Bronchial epithelial cell (primary cell): ENCODE measurements at regions not wholly inside any gene's neighbourhood (a gene's known extent, or its start where the extent isn't known, plus 50 kb on each side); places are given as distances from the start of the nearest gene placed in this dataset.
"Not testable (repeated sequence)": the region's sequence is repeated elsewhere in the genome, so short reads cannot be mapped to it uniquely, and the experiment has no call there.

Source experiments
- DNase-seq: peaks from one replicate; pipeline ENCODE4 v3.0.0-alpha.2; 2010; ENCODE audit warnings: low read depth
- FAIRE-seq: peaks from 2 replicates; lab custom pipeline; 2011; peaks lifted over from hg19 to GRCh38; lab: Jason Lieb, UNC
- H3K27me3 ChIP-seq: 2 replicates; pipeline ENCODE4 v1.5.1; 2011; ENCODE audit warnings: low read length; ENCODE audit not compliant: control insufficient read depth, insufficient read depth
- H3K36me3 ChIP-seq: 2 replicates; pipeline ENCODE4 v1.5.1; 2011; ENCODE audit warnings: low read length; ENCODE audit not compliant: control insufficient read depth, insufficient read depth
- H3K4me3 ChIP-seq: 2 replicates; pipeline ENCODE4 v1.5.1; 2011; ENCODE audit warnings: mild to moderate bottlenecking, low read depth, low read length, control low read depth
- CTCF ChIP-seq: IDR thresholded peaks from 2 replicates; pipeline ENCODE4 v1.5.1; 2011; ENCODE audit warnings: mild to moderate bottlenecking, moderate library complexity, low read length, control low read depth, inconsistent platforms; ENCODE audit not compliant: insufficient read depth, severe bottlenecking

- Histone ChIP-seq H3K27me3 (no peaks in the 10 kb centered on the region), H3K36me3 (no peaks in the 10 kb centered on the region), H3K4me3 (no peak overlapping the region)
- peak; percentile 16 for DNase-seq
- TF ChIP-seq CTCF = no peak
- FAIRE-seq = no peak
Observed at GRCh38 chr9:13915591-13916301, 398.2 kb downstream of the NFIB start.

DNA sequence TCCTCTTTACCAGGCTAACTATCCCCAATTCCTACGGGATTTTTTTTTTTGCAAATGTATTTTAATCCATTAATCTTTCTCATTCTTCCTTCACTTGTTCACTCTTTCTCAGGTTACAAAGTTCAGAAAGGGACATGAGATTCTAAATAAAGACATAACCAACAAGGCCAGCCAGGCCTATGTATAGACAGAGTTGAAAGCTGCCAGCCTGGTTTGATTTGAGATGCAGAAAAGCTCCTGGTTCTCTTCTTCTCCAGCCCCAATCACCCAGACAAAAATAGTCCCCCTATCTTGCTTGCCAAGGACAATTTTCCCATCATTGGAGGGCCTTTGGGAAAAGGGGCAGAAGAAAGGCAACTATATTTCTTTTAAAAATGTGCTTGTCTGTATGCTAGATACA is 398.8 kb downstream of the NFIB start:
- DNase-seq (no peak), FAIRE-seq (no peak)
- H3K27me3 ChIP-seq = no peaks in the 10 kb centered on the region
- no peak for TF ChIP-seq CTCF
- H3K4me3 ChIP-seq = no peak overlapping the region
- H3K36me3 ChIP-seq = no peaks in the 10 kb centered on the region

- no peak overlapping the region for H3K4me3 ChIP-seq
- TF ChIP-seq CTCF = no peak
- DNase-seq = no peak
- H3K36me3 ChIP-seq = no peaks in the 10 kb centered on the region
- no peaks in the 10 kb centered on the region for H3K27me3 ChIP-seq
- no peak for FAIRE-seq
Observed at GRCh38 chr9:13911473-13911872, 402.5 kb downstream of the NFIB start.

GRCh38 chr9:13907842-13908241 is 406.1 kb downstream of the NFIB start:
- DNase-seq, H3K4me3 ChIP-seq, FAIRE-seq, H3K27me3 ChIP-seq, H3K36me3 ChIP-seq: not testable (repeated sequence)

DNA sequence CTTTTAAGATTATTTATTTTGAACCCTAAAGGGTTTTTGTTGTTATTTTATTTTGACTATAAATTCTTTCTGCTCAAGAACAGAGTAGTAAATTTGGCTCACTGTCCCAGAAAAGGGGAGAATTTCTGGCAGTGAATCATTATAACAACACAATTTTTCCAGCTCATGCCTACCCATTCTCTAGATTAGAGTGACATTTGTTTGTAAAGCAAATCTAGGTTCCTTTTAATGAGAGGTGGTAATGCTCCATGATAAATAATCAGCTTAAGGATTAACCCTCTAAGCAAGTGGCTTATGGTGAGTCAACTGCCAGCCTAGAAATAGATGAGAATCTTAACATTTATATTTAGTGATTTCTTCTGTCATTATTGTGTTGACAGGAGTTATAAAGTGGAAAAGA is 409.2 kb downstream of the NFIB start:
- DNase-seq (no peak), FAIRE-seq (no peak)
- no peak for TF ChIP-seq CTCF
- Histone ChIP-seq H3K27me3 (no peaks in the 10 kb centered on the region), H3K4me3 (no peak overlapping the region), H3K36me3 (no peaks in the 10 kb centered on the region)

DNA sequence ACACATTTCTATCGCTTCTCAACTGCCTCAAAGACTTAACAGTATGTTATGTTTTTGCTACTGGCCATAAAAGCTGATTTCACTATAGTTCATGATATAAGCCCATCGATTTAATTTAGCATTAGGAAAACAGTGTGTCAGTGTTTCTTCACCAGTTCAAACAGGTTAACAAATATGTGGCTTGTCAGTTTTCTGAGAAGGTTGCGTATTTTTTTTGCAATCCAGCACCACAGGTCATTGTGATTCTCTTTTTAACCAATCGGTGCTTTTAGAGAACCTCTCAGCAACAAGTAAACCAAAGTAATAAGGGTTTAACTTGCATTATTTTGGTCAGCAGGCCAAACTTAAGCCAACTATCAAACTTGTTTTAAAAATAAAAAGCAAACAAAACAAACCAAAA is 409.6 kb downstream of the NFIB start:
- TF ChIP-seq CTCF = no peak
- FAIRE-seq = no peak
- H3K4me3 ChIP-seq = no peak overlapping the region
- peak; percentile 13 for DNase-seq
- no peaks in the 10 kb centered on the region for H3K27me3 ChIP-seq
- no peaks in the 10 kb centered on the region for H3K36me3 ChIP-seq
